ENCODE measurements at regions not wholly inside any gene's neighbourhood (a gene's known extent, or its start where the extent isn't known, plus 50 kb on each side); places are given as distances from the start of the nearest gene placed in this dataset.
"Not testable (repeated sequence)": the region's sequence is repeated elsewhere in the genome, so short reads cannot be mapped to it uniquely, and the experiment has no call there.

- TF ChIP-seq, protein P1, sequence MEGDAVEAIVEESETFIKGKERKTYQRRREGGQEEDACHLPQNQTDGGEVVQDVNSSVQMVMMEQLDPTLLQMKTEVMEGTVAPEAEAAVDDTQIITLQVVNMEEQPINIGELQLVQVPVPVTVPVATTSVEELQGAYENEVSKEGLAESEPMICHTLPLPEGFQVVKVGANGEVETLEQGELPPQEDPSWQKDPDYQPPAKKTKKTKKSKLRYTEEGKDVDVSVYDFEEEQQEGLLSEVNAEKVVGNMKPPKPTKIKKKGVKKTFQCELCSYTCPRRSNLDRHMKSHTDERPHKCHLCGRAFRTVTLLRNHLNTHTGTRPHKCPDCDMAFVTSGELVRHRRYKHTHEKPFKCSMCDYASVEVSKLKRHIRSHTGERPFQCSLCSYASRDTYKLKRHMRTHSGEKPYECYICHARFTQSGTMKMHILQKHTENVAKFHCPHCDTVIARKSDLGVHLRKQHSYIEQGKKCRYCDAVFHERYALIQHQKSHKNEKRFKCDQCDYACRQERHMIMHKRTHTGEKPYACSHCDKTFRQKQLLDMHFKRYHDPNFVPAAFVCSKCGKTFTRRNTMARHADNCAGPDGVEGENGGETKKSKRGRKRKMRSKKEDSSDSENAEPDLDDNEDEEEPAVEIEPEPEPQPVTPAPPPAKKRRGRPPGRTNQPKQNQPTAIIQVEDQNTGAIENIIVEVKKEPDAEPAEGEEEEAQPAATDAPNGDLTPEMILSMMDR (IDR thresholded peaks at IDR 0.05): not testable (repeated sequence)
- TF ChIP-seq POLR2A (IDR thresholded peaks at IDR 0.05): not testable (repeated sequence)
These were observed 53.1 kb downstream of the HSFY1 start for GRCh38 chrY:18599606-18600005.
